ENCODE measurements at regions not wholly inside any gene's neighbourhood (a gene's known extent, or its start where the extent isn't known, plus 50 kb on each side); places are given as distances from the start of the nearest gene placed in this dataset.
"Not testable (repeated sequence)": the region's sequence is repeated elsewhere in the genome, so short reads cannot be mapped to it uniquely, and the experiment has no call there.

GRCh38 chr14:84937449-84937848 is 592.5 kb upstream of the FLRT2 start:
- Mint-ChIP-seq H3K9me3 (no peaks in the 10 kb centered on the region), H3K4me1 (no peaks in the 10 kb centered on the region), H3K27me3 (ENCODE audit: insufficient read depth, low read depth, poor library complexity) (no peaks in the 10 kb centered on the region), H3K36me3 (ENCODE audit: low read depth) (no peaks in the 10 kb centered on the region), H3K27ac (no peak overlapping the region), H3K4me3 (no peak overlapping the region)
- Histone ChIP-seq H3K4me1 (ENCODE audit: insufficient read depth) (no peaks in the 10 kb centered on the region), H3K27me3 (ENCODE audit: insufficient read depth) (no peaks in the 10 kb centered on the region), H3F3A (replicated peaks; ENCODE audit: low read depth) (no peaks in the 10 kb centered on the region), H3K4me2 (no peak overlapping the region), H3K4me3 (no peak overlapping the region), H3K79me2 (replicated peaks; ENCODE audit: insufficient read depth) (no peaks in the 10 kb centered on the region), H4K20me1 (replicated peaks; ENCODE audit: insufficient read depth) (no peaks in the 10 kb centered on the region), H2AFZ (no peak overlapping the region), H3K36me3 (ENCODE audit: insufficient read depth) (no peaks in the 10 kb centered on the region), H3K27ac (ENCODE audit: low read depth) (no peak overlapping the region), H3K9me2 (ENCODE audit: insufficient read depth) (0 out of 2 replicates have a peak, but pooled peaks cover 5% of the 10 kb centered on the region)
- DNase-seq (ENCODE audit: low spot score) (no peak), ATAC-seq (no peak)
- TF ChIP-seq ZNF462 (CRISPR knock-in tag; IDR thresholded peaks at IDR 0.05) (no peak), REST (IDR thresholded peaks at IDR 0.05; ENCODE audit: unreplicated experiment) (no peak), EZH2phosphoT487 (IDR thresholded peaks at IDR 0.05; ENCODE audit: unreplicated experiment) (no peak)

- not testable (repeated sequence) for ATAC-seq; H3K4me3 ChIP-seq; H3K9me2 ChIP-seq (ENCODE audit: insufficient read depth); H3K36me3 ChIP-seq (ENCODE audit: insufficient read depth); H3K4me1 Mint-ChIP-seq; H3K27me3 Mint-ChIP-seq (ENCODE audit: insufficient read depth, low read depth, poor library complexity); DNase-seq (ENCODE audit: low spot score); H3K4me1 ChIP-seq (ENCODE audit: insufficient read depth); H3F3A ChIP-seq (replicated peaks; ENCODE audit: low read depth); H3K4me3 Mint-ChIP-seq; H2AFZ ChIP-seq; H3K4me2 ChIP-seq; H3K9me3 Mint-ChIP-seq; H4K20me1 ChIP-seq (replicated peaks; ENCODE audit: insufficient read depth); H3K36me3 Mint-ChIP-seq (ENCODE audit: low read depth); H3K27ac Mint-ChIP-seq; H3K27me3 ChIP-seq (ENCODE audit: insufficient read depth); H3K27ac ChIP-seq (ENCODE audit: low read depth); H3K79me2 ChIP-seq (replicated peaks; ENCODE audit: insufficient read depth)
Observed at GRCh38 chr14:84944901-84945300, 585.0 kb upstream of the FLRT2 start.

All from GM23338 (cell line).